ENCODE measurements at regions not wholly inside any gene's neighbourhood (a gene's known extent, or its start where the extent isn't known, plus 50 kb on each side); places are given as distances from the start of the nearest gene placed in this dataset.

GRCh38 chr15:47492195-47492594 is 225.1 kb upstream of the SEMA6D start:
- no peak for DNase-seq
- ChIA-PET POLR2A (ENCODE audit: unreplicated experiment) (no interaction called here), CTCF (no interaction called here)
- H4K20me1 ChIP-seq (ENCODE audit: low read length) = no peaks in the 10 kb centered on the region
- TF ChIP-seq EZH2 (IDR thresholded peaks at IDR 0.05; ENCODE audit: low read length, unreplicated experiment) = no peak
- no peak for TF ChIP-seq EZH2phosphoT487 (IDR thresholded peaks at IDR 0.05; ENCODE audit: borderline replicate concordance, low read length)
- TF ChIP-seq CTCF (conservative IDR thresholded peaks at IDR 0.05; ENCODE audit: low read depth, low read length) = no peak
- no TSS peak for BruUV-seq (replicated peaks)
- H3K79me2 ChIP-seq (ENCODE audit: low read length) = no peaks in the 10 kb centered on the region
- intact Hi-C loops (cut with micrococcal nuclease) = no loop called here
- H3K4me2 ChIP-seq (ENCODE audit: low read length) = no peak overlapping the region
- H3K9ac ChIP-seq (ENCODE audit: low read length) = no peak overlapping the region
- no peak overlapping the region for H3K27ac ChIP-seq (ENCODE audit: low read length)
- no peaks in the 10 kb centered on the region for H3K4me1 ChIP-seq (ENCODE audit: insufficient read depth, low read length)
- H3K9me3 ChIP-seq (ENCODE audit: low read length) = no peaks in the 10 kb centered on the region
- no peaks in the 10 kb centered on the region for H3K36me3 ChIP-seq (ENCODE audit: low read depth, low read length)
- H3K27me3 ChIP-seq (ENCODE audit: low read length) = no peaks in the 10 kb centered on the region
- no peak overlapping the region for H2AFZ ChIP-seq (ENCODE audit: low read length)
- no peaks in the 10 kb centered on the region for H3F3A ChIP-seq (ENCODE audit: low read length, unreplicated experiment)
- no peaks in the 10 kb centered on the region for H3K9me2 ChIP-seq (replicated peaks; ENCODE audit: low read length)
- no peak for ATAC-seq
- no peak overlapping the region for H3K4me3 ChIP-seq (ENCODE audit: low read length)

GRCh38 chr15:47493357-47494247 is 223.7 kb upstream of the SEMA6D start:
- Histone ChIP-seq H2AFZ (ENCODE audit: low read length) (no peak overlapping the region), H3K36me3 (ENCODE audit: low read depth, low read length) (no peaks in the 10 kb centered on the region), H3K79me2 (ENCODE audit: low read length) (no peaks in the 10 kb centered on the region), H3K4me2 (ENCODE audit: low read length) (no peak overlapping the region), H3K4me3 (ENCODE audit: low read length) (no peak overlapping the region), H3K27ac (ENCODE audit: low read length) (no peak overlapping the region), H3K9ac (ENCODE audit: low read length) (no peak overlapping the region), H3F3A (ENCODE audit: low read length, unreplicated experiment) (no peaks in the 10 kb centered on the region), H3K27me3 (ENCODE audit: low read length) (no peaks in the 10 kb centered on the region), H3K9me2 (replicated peaks; ENCODE audit: low read length) (no peaks in the 10 kb centered on the region), H3K4me1 (ENCODE audit: insufficient read depth, low read length) (no peaks in the 10 kb centered on the region), H3K9me3 (ENCODE audit: low read length) (no peaks in the 10 kb centered on the region), H4K20me1 (ENCODE audit: low read length) (no peaks in the 10 kb centered on the region)
- no peak for ATAC-seq
- ChIA-PET CTCF (no interaction called here), POLR2A (ENCODE audit: unreplicated experiment) (no interaction called here)
- DNase-seq = no peak
- intact Hi-C loops (cut with micrococcal nuclease) = no loop called here
- TF ChIP-seq EZH2phosphoT487 (IDR thresholded peaks at IDR 0.05; ENCODE audit: borderline replicate concordance, low read length) (no peak), EZH2 (IDR thresholded peaks at IDR 0.05; ENCODE audit: low read length, unreplicated experiment) (no peak), CTCF (conservative IDR thresholded peaks at IDR 0.05; ENCODE audit: low read depth, low read length) (no peak)
- BruUV-seq (replicated peaks) = no TSS peak

Data from PC-3 (cell line).